NCI-H2107 treated with DMSO at 0.1 percent for 48 hours (cell line): ENCODE measurements at regions not wholly inside any gene's neighbourhood (a gene's known extent, or its start where the extent isn't known, plus 50 kb on each side); places are given as distances from the start of the nearest gene placed in this dataset.

ENCODE experiments used
- DNase-seq: peaks from one replicate; lab custom pipeline; 2025; ENCODE audit not compliant: unreplicated experiment; lab: John Stamatoyannopoulos, UW

GRCh38 chr14:104318558-104319490 lies 180.4 kb downstream of the KIF26A start:
- DNase-seq: no peak

GRCh38 chr14:104319491-104320241 lies 181.3 kb downstream of the KIF26A start:
- no peak for DNase-seq

DNA sequence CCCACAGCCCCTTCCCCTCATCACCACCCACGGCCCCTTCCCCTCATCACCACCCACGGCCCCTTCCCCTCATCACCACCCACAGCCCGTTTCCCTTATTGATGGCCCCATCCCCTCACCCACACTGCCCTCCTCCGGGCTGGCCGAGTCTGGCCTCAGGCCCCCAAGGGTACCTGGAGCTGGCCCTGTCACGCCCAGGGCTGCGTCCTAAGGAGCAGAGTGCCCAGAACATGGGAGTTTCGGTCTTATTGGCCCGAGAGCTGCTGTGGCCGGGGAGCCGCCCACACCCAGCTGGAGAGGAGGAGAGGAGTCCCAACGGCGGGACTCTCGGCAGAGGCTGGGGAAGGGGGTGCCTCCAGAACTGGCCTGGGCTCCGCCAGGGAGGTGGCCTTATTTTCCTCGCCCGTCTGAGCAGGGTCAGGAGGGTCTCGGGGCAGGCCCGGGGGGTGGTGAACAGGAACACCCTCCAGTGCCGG lies 182.3 kb downstream of the KIF26A start:
- no peak for DNase-seq

DNA sequence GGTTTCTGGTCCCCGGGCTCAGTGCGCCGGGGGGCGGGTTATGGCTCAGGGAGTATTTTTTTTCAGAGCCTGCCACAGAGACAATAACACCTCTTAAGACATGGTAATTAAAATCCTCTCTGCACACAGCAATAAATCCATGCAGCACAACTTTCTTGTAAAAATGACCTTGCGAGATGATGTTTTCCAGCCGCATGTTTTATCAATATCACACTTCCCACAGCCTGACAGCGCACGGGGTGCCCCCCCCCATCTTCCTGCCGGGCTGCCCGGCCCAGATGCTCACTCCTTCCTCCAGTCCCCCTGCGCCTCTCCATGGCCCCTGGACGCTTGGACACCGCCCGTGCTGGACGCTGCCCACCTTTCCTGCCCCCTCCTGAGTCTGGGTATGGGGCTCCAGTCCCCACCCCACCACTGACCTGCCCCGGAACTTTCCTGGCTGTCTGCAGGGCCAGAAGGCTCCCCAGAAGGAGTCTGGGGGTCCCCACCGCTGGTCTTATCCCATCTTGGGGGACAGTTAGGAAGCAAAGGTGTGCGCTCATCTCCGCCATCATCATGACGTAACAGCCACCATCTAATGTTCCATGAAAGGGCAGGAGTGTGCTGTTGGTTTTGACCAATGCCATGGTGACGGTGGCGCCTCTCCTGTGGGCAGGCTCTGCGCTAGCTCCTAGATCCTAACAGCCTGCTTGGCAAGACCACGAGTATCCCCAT lies 182.9 kb downstream of the KIF26A start:
- DNase-seq: no peak

- DNase-seq: no peak
Measured at GRCh38 chr14:104321802-104322130, 183.4 kb downstream of the KIF26A start.

DNA sequence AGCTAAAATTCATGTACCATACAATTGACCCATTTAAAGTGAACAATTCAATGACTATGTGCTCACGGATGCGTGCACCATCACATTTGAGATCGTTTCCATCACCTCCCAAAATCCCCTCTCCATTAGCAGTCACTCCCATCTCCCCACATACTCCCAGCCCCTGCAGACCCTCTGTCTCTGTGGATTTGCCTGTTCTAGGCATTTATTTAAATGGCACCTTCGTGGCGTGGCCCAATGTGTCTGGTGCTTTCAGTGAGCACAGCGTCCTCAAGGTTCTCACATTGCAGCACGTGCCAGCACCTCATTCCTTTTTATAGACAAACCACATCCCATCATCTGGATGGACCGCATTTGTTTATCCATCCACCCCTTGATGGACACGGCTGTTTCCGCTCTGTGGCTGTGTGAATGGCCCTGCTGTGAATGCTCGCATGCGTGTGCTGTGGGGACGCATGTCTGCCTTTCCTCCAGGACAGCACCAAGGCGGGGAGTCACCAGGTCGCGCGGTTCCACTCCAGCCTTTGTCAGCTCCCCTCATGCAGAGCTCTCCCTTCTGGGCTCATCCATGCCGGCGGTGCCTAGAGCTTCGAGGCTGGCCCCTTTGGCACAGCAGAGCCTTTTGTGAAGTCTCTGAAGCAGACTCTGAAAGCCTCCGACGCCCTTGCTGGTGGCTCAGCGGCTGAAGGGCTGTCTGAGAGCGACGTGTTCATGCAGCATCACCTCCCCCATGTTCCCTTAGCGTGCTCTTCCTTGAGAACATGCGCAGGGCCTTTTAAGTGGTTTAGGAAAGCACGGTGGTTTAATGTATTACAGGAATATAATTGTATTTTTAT lies 184.4 kb downstream of the KIF26A start:
- no peak for DNase-seq

GRCh38 chr14:104323551-104324175 lies 185.3 kb downstream of the KIF26A start:
- no peak for DNase-seq

- no peak for DNase-seq
Measured at GRCh38 chr14:104326848-104327247, 188.5 kb downstream of the KIF26A start.

GRCh38 chr14:104328607-104329006 lies 190.2 kb downstream of the KIF26A start:
- DNase-seq: no peak

DNA sequence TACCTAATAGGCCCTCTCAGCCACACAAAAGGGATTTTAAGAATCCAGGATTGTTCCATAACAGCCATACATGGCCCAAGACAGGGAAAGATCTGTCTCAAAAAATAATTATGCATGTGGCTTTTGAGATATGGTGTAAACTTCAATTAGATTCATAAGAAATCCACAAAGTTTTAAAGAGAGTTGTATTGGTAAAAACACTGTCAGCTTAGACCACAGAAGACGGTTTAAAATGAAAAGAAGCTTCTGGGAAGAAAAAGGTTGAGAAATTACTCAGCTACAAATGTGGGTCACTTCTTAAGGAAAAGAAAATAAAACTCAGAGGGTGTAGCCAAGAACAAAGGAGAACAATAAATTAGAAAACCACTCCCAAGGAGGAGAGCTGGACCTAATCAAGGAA lies 191.4 kb downstream of the KIF26A start:
- DNase-seq: no peak

- DNase-seq: no peak
Measured at GRCh38 chr14:104331871-104332605, 193.7 kb downstream of the KIF26A start.

- DNase-seq: no peak
Measured at GRCh38 chr14:104332634-104333270, 194.4 kb downstream of the KIF26A start.

GRCh38 chr14:104333646-104334423 lies 195.4 kb downstream of the KIF26A start:
- no peak for DNase-seq

DNA sequence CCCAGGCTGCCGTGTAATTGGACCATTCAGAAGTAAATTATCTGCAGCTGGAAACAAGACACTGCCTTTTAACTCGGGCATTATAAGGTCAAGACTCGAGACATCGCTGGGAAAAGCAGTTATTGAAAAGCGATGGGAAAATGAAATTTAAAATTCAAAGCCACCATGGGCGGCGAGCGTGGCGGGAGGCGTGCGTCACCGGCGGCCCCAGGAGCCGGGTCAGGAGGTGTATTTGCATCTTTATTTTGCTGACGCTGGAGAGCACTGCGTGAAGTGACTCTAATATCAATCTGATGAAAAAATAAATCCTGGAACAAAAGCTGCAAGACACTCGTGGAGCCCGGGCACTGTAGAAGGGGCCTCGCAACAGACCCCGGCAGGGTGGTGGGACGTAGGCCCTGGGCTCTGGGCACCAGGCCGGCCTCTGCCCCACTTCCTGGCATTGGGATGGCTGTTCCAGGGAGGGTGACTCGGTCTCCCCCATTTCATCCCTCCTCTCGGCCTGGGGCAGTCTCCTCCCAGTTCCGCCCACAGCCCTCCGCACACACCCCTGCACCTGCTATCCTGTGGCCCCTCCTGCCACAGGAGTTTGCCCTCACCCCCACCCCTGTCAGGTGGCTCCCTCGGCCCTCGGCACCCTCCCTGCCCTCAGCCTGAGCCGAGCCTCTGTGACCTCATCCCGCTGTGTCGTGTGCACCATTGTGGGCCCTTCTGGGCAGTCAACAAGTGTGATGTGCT lies 196.2 kb downstream of the KIF26A start:
- no peak for DNase-seq

DNA sequence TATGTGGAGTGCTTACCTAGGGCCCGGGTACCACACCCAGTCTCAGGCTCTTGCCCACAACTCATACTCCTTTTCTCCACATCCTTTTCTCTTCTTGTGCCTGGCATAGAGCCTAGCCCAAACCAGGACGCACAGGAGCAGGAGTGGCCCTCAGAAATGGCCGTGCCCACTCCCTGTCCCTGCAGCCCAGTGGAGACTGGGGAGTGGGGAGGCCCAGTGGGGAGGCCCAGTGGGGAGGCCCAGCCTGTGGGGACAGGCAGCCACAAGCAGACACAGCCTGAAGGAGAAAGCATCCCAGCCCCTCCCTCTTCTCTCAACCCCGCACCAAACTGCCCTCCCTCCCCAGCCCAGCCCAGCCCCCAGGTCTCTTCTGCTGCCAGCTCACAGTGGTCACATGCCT lies 196.8 kb downstream of the KIF26A start:
- DNase-seq: no peak

DNA sequence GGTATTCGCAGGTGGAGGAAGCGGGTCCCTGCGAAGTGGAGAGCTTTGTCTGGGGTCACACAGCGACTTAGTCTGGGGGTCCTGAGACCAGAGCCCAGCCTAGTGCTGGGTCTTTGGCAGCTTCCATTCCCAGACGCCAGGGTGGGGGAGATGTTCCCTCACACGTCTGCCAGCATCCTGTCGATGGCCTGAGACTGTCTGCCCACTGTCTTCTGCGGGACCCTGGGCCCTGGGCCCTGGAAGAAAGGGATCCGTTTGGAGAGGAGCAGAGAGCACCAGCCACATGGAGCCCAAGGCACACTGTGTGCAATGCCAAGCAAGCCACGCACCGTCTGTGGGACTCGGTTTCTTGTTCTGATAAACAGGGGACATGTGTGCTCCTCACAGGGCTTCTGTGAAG lies 197.2 kb downstream of the KIF26A start:
- no peak for DNase-seq

GRCh38 chr14:104337351-104337750 lies 199.0 kb downstream of the KIF26A start:
- no peak for DNase-seq

GRCh38 chr14:104339361-104339760 lies 201.0 kb downstream of the KIF26A start:
- no peak for DNase-seq
